OCI-LY1 (cell line): ENCODE measurements at regions not wholly inside any gene's neighbourhood (a gene's known extent, or its start where the extent isn't known, plus 50 kb on each side); places are given as distances from the start of the nearest gene placed in this dataset.

Experiments
- H2AFZ ChIP-seq: fragments of 200-600 bp; sonication (generic), shearing (Covaris generic); 2 replicates; pipeline ENCODE4 v1.6.0; 2014; ENCODE audit warnings: antibody characterized with exemption, mild to moderate bottlenecking, low read length
- H3F3A ChIP-seq: fragments of 200-600 bp; sonication (generic), shearing (Covaris generic); 2 replicates; pipeline ENCODE4 v1.6.0; 2014; ENCODE audit warnings: mild to moderate bottlenecking, antibody characterized with exemption, low read length, moderate library complexity; ENCODE audit not compliant: insufficient read depth
- H3K27ac ChIP-seq: fragments of 200-600 bp; sonication (generic); 2 replicates; pipeline ENCODE4 v1.5.1; 2014; ENCODE audit warnings: low read length, mixed run types, mild to moderate bottlenecking, low read depth; ENCODE audit not compliant: poor library complexity, severe bottlenecking
- H3K27me3 ChIP-seq: fragments of 200-600 bp; sonication (generic); 2 replicates; pipeline ENCODE4 v1.6.0; 2014; ENCODE audit warnings: antibody characterized with exemption, mild to moderate bottlenecking, low read length, moderate library complexity; ENCODE audit not compliant: insufficient read depth
- H3K36me3 ChIP-seq: fragments of 200-600 bp; sonication (generic); 2 replicates; pipeline ENCODE4 v1.6.1; 2014; ENCODE audit warnings: mild to moderate bottlenecking, antibody characterized with exemption, low read length, moderate library complexity, mixed read lengths; ENCODE audit not compliant: insufficient read depth
- H3K4me1 ChIP-seq: fragments of 200-600 bp; sonication (generic); 2 replicates; pipeline ENCODE4 v1.5.1; 2014; ENCODE audit warnings: mild to moderate bottlenecking, low read length, moderate library complexity; ENCODE audit not compliant: insufficient read depth, severe bottlenecking
- H3K4me2 ChIP-seq: fragments of 200-600 bp; sonication (generic), shearing (Covaris generic); 2 replicates; pipeline ENCODE4 v1.6.1; 2014; ENCODE audit warnings: low read length
- H3K4me3 ChIP-seq: fragments of 200-600 bp; sonication (generic); 2 replicates; pipeline ENCODE4 v1.5.1; 2014; ENCODE audit warnings: low read length, low read depth, mild to moderate bottlenecking, mixed read lengths; ENCODE audit not compliant: poor library complexity, severe bottlenecking
- H3K79me2 ChIP-seq: fragments of 200-600 bp; shearing (Covaris generic); 2 replicates; pipeline ENCODE4 v1.6.1; 2016; ENCODE audit warnings: mixed run types, low read length, mixed read lengths; ENCODE audit not compliant: insufficient read depth
- H3K9ac ChIP-seq: fragments of 200-600 bp; sonication (generic), shearing (Covaris generic); 2 replicates; pipeline ENCODE4 v1.6.1; 2014; ENCODE audit warnings: mild to moderate bottlenecking, low read length, mixed read lengths
- H3K9me2 ChIP-seq: fragments of 200-600 bp; sonication (generic), shearing (Covaris generic); 2 replicates; pipeline ENCODE4 v1.6.1; 2014; ENCODE audit warnings: low read depth, mild to moderate bottlenecking, low read length, mixed read lengths
- H3K9me3 ChIP-seq: fragments of 200-600 bp; shearing (Covaris generic); 2 replicates; pipeline ENCODE4 v1.6.1; 2014; ENCODE audit warnings: low read length, mixed read lengths
- H4K20me1 ChIP-seq: fragments of 200-600 bp; sonication (generic), shearing (Covaris generic); 2 replicates; pipeline ENCODE4 v1.6.0; 2016; ENCODE audit warnings: mild to moderate bottlenecking, low read length; ENCODE audit not compliant: insufficient read depth
- EZH2 ChIP-seq: fragments of 200-600 bp; sonication (generic), shearing (Covaris generic); IDR thresholded peaks from 2 replicates; pipeline ENCODE4 v1.8.0; 2017; ENCODE audit warnings: borderline replicate concordance, mixed run types, mild to moderate bottlenecking, antibody characterized with exemption, low read length, moderate library complexity, mixed read lengths
- TF ChIP-seq, protein P1 (sequence below): fragments of 200-600 bp; sonication (generic), shearing (Covaris generic); IDR thresholded peaks from 2 replicates; pipeline ENCODE4 v1.5.1; 2017; ENCODE audit warnings: mild to moderate bottlenecking, antibody characterized with exemption, low read length, moderate library complexity, mixed read lengths

DNA sequence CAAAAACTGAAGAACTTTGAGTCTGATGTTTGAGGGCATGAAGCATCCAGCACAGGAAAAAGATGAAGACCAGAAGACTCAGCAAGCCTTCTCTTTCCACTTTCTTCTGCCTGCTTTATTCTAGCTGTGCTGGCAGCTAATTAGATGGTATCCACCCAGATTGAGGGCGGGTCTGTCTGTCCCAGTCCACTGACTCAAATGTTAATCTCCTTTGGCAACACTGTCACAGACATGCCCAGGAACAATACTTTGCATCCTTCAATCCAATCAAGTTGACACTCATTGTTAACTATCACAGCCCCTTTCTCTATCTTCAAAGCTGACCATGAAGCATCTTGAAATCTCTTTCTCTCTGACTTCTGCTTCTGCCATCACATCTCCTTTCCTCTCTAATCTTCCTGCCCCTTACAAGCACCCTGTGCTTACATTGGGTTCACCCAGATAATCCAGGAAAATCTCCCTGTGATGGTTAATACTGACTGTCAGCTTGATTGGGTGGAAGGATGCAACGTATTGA lies 115.9 kb upstream of the CDH13 start:
- Histone ChIP-seq H2AFZ (no peak overlapping the region), H3K27me3 (peaks cover 3% of the 10 kb centered on the region; the same call in 1 of the 2 replicates), H3F3A (no peaks in the 10 kb centered on the region), H3K9me2 (no peaks in the 10 kb centered on the region), H3K9me3 (no peaks in the 10 kb centered on the region), H3K27ac (no peak overlapping the region), H3K4me1 (no peaks in the 10 kb centered on the region), H3K4me3 (no peak overlapping the region), H4K20me1 (no peaks in the 10 kb centered on the region), H3K9ac (no peak overlapping the region), H3K36me3 (no peaks in the 10 kb centered on the region), H3K4me2 (no peak overlapping the region), H3K79me2 (no peaks in the 10 kb centered on the region)
- no peak for TF ChIP-seq EZH2
- TF ChIP-seq, protein P1, sequence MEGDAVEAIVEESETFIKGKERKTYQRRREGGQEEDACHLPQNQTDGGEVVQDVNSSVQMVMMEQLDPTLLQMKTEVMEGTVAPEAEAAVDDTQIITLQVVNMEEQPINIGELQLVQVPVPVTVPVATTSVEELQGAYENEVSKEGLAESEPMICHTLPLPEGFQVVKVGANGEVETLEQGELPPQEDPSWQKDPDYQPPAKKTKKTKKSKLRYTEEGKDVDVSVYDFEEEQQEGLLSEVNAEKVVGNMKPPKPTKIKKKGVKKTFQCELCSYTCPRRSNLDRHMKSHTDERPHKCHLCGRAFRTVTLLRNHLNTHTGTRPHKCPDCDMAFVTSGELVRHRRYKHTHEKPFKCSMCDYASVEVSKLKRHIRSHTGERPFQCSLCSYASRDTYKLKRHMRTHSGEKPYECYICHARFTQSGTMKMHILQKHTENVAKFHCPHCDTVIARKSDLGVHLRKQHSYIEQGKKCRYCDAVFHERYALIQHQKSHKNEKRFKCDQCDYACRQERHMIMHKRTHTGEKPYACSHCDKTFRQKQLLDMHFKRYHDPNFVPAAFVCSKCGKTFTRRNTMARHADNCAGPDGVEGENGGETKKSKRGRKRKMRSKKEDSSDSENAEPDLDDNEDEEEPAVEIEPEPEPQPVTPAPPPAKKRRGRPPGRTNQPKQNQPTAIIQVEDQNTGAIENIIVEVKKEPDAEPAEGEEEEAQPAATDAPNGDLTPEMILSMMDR: no peak

DNA sequence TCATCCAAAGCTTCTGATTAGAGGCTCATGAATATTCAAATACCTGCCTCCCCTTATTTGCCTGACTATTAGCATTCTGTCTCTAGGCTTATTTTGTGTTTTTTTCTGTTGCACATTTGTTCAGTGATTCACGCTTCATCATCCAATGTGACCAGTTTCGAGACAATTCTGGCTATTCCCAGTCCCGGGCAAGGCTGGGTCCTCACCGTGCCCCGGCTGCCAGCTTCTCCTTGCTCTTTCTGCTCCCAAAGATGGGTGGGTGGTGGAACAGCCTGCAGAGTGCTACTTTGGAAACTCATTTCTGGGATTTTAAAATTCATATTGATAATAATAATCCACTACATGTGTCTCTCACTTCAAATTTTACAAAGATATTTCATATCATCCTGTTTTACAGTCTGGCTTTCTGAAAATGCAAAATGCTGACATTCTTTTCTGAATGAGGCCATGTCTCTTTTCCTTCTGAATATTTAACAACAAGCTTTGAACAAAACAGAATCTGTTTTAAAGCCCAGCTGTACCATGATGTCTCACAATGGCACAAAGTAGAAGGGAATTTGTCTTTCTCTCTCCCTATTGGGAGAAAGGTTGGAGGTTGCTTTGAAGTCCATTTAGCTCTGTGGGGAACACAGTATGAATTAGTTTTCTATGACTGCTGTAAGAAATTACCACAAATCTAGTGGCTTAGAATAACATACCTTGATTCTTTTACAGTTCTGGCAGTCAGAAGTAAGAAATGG lies 116.9 kb upstream of the CDH13 start:
- no peak overlapping the region for H2AFZ ChIP-seq
- no peaks in the 10 kb centered on the region for H3K79me2 ChIP-seq
- H3K4me3 ChIP-seq: no peak overlapping the region
- H3F3A ChIP-seq: no peaks in the 10 kb centered on the region
- H3K9me3 ChIP-seq: no peaks in the 10 kb centered on the region
- no peak overlapping the region for H3K9ac ChIP-seq
- H4K20me1 ChIP-seq: no peaks in the 10 kb centered on the region
- H3K27me3 ChIP-seq: peaks cover 3% of the 10 kb centered on the region; the same call in 1 of the 2 replicates
- no peak overlapping the region for H3K27ac ChIP-seq
- TF ChIP-seq, protein P1: no peak
- TF ChIP-seq EZH2: no peak
- no peaks in the 10 kb centered on the region for H3K9me2 ChIP-seq
- no peaks in the 10 kb centered on the region for H3K36me3 ChIP-seq
- no peaks in the 10 kb centered on the region for H3K4me1 ChIP-seq
- no peak overlapping the region for H3K4me2 ChIP-seq

DNA sequence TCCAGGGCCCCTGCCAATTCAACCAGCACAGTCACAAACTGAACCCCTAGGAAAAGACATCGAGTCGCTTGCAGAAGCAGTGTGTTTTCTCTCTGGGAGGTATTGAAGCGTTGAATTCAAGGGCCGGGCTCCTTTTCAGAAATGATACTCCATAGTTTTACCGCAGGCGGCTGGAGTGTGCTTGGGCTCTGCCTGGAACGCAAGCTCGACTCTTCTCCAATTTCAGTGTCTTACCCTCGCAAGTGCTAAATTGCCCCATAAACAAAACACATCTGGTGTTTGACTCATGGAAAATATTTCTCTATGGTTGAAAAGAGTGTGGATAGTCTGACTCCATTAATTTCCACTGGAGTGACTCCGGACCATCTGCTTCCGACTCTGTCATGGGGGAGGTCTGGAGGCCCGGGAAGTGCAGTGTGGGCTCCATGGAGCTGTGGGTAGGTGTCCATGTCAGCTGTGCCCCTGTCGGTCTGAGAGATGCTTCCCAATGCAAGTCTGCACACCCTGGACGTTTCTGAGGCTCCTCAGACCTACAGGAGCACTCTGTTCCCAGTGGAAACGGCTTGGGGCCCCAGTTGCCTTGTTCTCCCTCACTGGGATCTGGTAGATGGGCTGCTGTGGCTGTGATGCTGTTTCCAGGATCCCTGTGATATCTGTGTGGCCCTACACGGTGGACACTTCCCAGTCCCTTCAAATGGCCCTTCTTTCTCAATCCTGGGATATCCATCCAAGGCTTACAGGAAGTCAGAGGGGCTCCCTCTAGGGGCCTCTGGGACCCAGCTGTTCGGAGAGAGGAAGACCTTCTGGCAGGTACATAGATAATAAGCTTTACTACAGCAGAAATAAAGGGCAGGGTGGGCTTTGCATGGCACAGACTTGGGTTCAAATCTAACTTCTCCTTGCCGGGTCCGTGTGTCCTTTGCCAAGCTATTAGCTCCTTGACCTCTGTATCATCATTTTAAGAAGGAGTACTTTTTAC lies 119.8 kb upstream of the CDH13 start:
- no peak overlapping the region for H3K9ac ChIP-seq
- H3K4me1 ChIP-seq: no peaks in the 10 kb centered on the region
- H3K9me3 ChIP-seq: no peaks in the 10 kb centered on the region
- no peaks in the 10 kb centered on the region for H3K79me2 ChIP-seq
- no peaks in the 10 kb centered on the region for H3K9me2 ChIP-seq
- no peaks in the 10 kb centered on the region for H4K20me1 ChIP-seq
- H3K27ac ChIP-seq: no peak overlapping the region
- H3K27me3 ChIP-seq: peaks cover under 1% of the 10 kb centered on the region; the same call in 1 of the 2 replicates
- H3K4me3 ChIP-seq: no peak overlapping the region
- no peak for TF ChIP-seq EZH2
- TF ChIP-seq, protein P1: no peak
- no peaks in the 10 kb centered on the region for H3F3A ChIP-seq
- H3K36me3 ChIP-seq: no peaks in the 10 kb centered on the region
- no peak overlapping the region for H2AFZ ChIP-seq
- no peak overlapping the region for H3K4me2 ChIP-seq
